NCI-H510A treated with DMSO at 0.1 percent for 48 hours (cell line): ENCODE measurements at regions not wholly inside any gene's neighbourhood (a gene's known extent, or its start where the extent isn't known, plus 50 kb on each side); places are given as distances from the start of the nearest gene placed in this dataset.

ENCODE experiments used
- DNase-seq: peaks from one replicate; lab custom pipeline; 2025; lab: John Stamatoyannopoulos, UW

GRCh38 chr2:150585221-150585971 lies 97.9 kb upstream of the RND3 start:
- no peak for DNase-seq

- DNase-seq: no peak
These were observed 96.6 kb upstream of the RND3 start for GRCh38 chr2:150584081-150584480.

DNA sequence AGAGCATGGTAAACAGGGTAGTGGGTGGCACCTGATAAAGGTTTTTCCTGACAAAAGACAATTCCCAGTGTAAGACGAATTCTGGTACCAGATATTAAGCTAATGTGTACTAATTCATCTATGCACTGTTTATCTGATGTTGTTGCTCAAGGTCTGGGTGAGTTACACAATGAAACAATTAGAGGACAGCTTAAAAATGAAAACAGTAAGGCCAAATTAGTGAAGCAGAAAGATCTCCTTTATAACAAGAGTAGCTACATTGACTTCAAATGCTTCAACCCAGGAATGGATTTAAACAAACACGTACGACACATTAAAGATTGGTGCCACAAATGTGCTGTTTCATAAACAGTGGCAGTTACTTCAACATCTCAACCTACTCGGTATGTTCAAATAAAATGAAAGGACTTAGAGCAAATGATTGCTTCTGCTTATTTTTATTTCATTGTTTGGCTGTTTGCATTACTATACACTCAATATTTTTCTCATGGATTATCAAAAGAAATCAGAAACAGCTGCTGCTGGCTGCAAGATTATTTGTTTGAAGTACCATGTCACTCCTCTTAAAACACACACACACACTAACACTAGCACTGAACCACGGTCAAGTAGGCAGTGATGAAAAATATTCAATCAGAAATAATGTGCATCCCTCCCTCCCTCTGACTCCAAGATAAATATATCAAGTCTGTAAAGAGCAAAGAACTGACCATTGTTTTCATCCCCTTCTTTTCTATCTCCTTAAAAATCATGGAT lies 94.4 kb upstream of the RND3 start:
- DNase-seq: no peak

DNA sequence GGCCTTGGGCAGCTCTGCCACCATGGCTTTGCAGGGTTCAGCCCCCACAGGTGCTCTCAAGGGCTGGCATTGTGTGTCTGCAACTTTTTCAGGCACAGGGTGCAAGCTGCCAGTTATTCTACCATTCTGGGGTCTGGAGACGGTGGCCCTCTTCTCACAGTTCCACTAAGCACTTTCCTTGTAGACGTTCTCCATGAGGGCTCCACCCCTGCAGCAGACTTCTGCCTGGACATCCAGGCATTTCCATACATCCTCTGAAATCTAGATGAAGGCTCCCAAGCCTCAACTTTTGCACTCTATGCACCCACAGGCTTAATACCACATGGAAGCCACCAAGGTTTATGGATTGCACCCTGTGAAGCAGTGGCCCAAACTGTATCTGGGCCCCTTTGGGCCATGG lies 91.0 kb upstream of the RND3 start:
- no peak for DNase-seq

DNA sequence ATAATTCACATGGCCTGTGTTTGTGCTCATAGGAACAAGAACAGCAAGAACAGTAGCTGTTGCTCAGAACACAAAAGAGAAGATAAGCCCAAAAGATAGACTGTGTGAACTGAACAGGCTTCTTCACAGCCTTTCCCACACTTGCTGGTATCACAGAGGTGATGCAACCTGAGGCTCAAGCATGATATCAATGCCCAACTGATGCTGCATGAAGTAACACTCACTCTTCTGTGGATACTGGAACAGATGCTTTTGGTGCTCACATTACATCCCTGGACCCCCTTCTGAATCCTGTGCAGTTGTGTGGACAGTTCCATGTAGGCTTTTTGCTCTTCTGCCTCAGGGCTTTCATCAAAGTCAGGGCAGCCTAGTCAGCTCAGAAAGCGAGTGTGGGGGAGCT lies 88.4 kb upstream of the RND3 start:
- no peak for DNase-seq

GRCh38 chr2:150572961-150573395 lies 85.5 kb upstream of the RND3 start:
- DNase-seq: no peak

DNA sequence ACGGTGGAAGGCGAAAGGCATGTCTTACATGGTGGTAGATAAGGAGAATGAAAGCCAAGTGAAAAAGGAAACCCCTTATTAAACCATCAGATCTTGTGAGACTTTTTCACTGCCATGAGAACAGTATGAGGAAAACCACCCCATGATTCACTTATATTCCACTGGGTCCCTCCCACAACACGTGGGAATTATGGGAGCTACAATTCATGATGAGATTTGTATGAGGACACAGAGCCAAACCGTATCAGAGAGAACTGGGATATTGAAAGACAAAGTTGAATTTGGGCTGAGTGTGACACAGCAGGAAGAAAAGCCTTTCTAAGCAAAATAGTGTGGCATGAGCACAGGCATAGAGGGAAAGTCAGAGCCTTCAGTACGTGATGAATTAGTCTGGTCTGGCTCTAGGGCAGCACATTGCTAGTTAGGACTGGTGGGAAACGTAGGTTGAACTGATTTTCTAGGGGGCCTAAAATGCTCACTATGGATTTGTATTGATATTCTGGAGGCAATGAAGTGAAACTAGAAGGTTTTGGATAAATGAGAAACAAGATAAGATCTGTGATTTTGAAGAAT lies 84.8 kb upstream of the RND3 start:
- DNase-seq: no peak

DNA sequence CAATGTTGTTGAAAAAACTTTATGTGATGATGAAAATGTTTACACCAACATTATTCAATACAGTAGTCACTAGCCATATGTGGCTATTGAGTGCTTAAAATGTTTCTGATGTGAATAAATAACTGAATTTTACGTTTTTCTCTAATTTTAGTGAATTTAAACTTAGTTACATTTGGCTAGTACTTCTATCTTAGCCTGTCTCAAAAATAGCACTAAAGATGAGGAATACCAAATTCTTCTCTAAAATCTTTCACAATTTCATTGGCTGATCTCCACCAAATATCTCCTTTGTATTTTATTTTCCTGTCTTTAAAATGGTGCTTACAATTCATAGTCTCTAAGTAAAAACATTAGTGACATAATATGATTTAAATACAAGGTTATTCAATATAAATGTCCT lies 83.7 kb upstream of the RND3 start:
- no peak for DNase-seq

- no peak for DNase-seq
These were observed 83.2 kb upstream of the RND3 start for GRCh38 chr2:150570712-150571111.

GRCh38 chr2:150569761-150570160 lies 82.3 kb upstream of the RND3 start:
- DNase-seq: no peak

GRCh38 chr2:150567771-150568301 lies 80.4 kb upstream of the RND3 start:
- DNase-seq: no peak

DNA sequence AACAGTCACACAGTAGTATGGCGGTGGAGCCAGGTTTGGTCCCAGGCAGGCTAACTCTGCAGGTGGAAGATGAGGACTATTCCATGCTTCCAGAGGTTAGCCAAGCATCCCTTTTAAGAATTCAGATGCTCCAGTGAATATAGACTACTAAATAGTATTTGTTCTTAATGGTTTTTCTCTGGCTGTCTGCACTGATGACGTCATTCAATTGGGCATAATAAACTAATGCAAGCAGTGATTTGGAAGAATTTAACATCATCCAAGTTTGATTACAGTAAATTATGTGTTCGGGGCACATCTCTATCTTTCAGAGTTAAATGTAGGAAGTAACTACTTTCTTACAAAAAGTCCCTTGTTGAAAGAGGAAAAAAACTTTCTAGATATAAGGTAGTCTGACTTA lies 78.8 kb upstream of the RND3 start:
- no peak for DNase-seq

DNA sequence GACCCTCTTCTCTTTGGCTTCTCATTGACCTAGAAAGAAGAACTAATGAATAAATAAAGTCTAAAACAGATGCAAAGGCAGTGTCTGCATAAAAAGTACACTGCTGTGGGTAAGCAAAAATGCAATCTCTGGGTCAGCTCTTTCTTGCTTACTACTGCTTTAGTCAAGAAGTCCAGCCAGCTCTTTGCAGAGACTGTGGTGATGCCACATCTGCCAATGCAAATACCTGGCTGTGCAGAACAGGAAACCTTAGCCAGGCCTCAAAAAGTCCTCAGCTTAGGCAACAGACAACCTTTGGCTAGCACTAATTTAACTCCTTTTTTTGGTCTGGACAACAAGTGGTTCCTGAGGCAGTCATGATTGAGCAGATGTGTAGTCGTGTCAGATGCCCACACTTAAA lies 73.6 kb upstream of the RND3 start:
- no peak for DNase-seq

- DNase-seq: no peak
These were observed 69.6 kb upstream of the RND3 start for GRCh38 chr2:150557020-150557600.

GRCh38 chr2:150555611-150556356 lies 68.3 kb upstream of the RND3 start:
- no peak for DNase-seq

DNA sequence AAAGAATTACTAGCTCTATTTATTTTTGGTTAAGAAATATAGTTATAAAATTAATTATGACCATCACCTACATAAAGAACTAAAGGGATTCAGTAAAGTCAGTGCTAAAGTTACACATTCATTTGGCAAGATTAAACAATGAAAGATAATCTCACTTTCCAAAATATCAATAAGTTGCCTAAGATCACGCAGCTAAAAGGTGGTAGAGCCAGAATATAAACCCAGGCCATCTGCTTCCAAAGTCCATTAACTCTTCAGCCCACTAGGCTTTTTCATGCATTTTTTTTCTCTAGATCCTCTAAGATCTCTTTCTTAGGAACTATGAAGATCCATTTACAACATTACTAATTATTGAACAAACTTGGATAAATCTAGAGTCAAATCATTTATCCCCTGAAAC lies 66.6 kb upstream of the RND3 start:
- DNase-seq: no peak

GRCh38 chr2:150552041-150552820 lies 64.8 kb upstream of the RND3 start:
- DNase-seq: no peak

- DNase-seq: no peak
These were observed 61.9 kb upstream of the RND3 start for GRCh38 chr2:150549381-150549780.

DNA sequence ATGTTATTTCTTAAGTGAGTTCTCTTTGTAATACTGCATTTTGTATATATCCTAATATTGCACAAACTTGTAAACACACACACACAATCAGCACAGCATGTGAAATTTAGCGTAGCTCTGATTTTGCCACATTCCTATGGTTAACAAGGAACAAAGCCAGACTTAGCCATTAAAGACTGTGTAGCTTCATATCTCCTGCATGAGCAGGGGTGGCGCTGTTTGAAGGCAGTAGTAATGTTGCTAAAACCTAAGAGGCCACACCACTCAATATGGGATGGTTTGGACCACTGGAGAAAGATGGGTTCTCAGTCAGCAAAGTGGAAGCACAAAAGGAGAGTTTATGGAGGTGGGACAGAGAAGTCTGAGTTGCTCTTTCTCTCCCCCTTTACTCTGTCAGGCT lies 61.1 kb upstream of the RND3 start:
- no peak for DNase-seq

GRCh38 chr2:150545916-150546315 lies 58.4 kb upstream of the RND3 start:
- no peak for DNase-seq

DNA sequence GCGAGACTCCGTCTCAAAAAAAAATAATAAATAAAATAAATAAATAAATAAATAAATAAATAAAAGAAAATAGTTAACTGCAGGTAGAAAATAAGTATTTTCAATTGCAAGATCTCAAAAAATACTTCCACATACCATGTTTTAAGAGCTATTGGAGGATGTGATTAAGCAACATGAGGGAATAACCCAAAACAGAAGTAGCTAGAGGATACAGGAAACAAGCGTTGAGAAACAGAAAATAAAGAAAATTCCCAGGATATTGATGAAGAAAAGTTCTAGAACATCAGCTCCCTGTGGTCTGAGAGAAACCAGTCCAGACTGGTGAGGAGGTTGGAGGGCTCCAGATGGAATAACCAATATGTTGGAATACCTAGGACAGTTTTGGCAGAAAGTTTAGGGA lies 57.3 kb upstream of the RND3 start:
- DNase-seq: no peak
